ENCODE measurements at regions not wholly inside any gene's neighbourhood (a gene's known extent, or its start where the extent isn't known, plus 50 kb on each side); places are given as distances from the start of the nearest gene placed in this dataset.

DNA sequence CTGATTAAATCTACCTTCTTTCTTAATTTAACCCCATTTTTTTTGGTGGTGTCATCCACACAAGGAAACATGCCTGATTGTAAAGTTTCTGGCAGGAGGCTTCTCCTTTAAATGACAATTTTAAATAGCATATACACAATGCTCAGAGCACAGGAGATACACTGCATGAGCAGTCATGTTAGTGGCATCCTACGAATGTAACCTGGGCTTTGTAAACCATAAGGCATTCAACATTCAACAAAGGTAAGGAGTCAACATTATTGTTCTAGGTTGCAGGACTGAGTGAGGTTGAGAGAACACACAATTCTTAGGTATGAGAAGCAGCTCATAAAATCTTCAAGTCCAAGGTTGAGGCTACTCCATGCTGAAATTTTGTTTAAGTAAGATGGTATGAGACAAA is 266.6 kb upstream of the SIX2 start:
- peaks cover 2% of the 10 kb centered on the region for H3K27me3 Mint-ChIP-seq (ENCODE audit: unreplicated experiment)
- H3K4me1 Mint-ChIP-seq (ENCODE audit: low read depth, unreplicated experiment): peaks cover 16% of the 10 kb centered on the region
- H3K9me3 Mint-ChIP-seq (ENCODE audit: unreplicated experiment): peaks cover 4% of the 10 kb centered on the region
- H3K4me3 Mint-ChIP-seq (ENCODE audit: unreplicated experiment): no peak overlapping the region
- H3K36me3 Mint-ChIP-seq (ENCODE audit: unreplicated experiment): no peaks in the 10 kb centered on the region
- no peak overlapping the region for H3K27ac Mint-ChIP-seq (ENCODE audit: unreplicated experiment)
- TF ChIP-seq, protein P1, sequence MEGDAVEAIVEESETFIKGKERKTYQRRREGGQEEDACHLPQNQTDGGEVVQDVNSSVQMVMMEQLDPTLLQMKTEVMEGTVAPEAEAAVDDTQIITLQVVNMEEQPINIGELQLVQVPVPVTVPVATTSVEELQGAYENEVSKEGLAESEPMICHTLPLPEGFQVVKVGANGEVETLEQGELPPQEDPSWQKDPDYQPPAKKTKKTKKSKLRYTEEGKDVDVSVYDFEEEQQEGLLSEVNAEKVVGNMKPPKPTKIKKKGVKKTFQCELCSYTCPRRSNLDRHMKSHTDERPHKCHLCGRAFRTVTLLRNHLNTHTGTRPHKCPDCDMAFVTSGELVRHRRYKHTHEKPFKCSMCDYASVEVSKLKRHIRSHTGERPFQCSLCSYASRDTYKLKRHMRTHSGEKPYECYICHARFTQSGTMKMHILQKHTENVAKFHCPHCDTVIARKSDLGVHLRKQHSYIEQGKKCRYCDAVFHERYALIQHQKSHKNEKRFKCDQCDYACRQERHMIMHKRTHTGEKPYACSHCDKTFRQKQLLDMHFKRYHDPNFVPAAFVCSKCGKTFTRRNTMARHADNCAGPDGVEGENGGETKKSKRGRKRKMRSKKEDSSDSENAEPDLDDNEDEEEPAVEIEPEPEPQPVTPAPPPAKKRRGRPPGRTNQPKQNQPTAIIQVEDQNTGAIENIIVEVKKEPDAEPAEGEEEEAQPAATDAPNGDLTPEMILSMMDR (IDR thresholded peaks at IDR 0.05; ENCODE audit: partially characterized antibody, unreplicated experiment): no peak
- no peak for DNase-seq

DNA sequence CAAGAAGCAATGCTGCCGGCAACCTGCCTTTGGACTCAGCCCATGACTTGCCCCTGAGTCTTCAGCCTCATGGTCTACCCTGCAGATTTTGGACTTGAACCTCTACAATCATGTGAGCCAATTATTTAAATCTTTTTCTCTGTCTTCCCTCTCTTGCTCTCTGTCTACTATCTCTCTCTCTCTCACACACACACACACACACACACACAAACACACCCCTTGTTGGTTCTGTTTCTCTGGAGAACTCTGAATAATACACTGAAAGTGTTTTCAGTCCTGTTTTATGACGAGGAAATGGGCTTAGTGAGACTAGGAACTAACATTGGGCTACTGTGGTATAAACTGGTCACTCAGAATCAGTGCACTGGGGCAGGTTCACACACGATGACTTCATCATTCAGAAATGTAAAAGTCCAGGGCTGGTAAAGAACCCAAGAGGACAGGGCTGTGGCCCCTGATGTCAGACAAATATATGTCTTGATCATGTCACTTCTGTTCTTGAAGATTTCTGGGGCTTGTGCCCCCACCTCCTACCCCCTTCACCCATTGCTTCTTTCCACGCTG is 266.1 kb upstream of the SIX2 start:
- Mint-ChIP-seq H3K36me3 (ENCODE audit: unreplicated experiment) (no peaks in the 10 kb centered on the region), H3K4me1 (ENCODE audit: low read depth, unreplicated experiment) (peaks cover 16% of the 10 kb centered on the region), H3K9me3 (ENCODE audit: unreplicated experiment) (peaks cover 4% of the 10 kb centered on the region), H3K27ac (ENCODE audit: unreplicated experiment) (no peak overlapping the region), H3K4me3 (ENCODE audit: unreplicated experiment) (no peak overlapping the region), H3K27me3 (ENCODE audit: unreplicated experiment) (peaks cover 2% of the 10 kb centered on the region)
- DNase-seq: no peak
- TF ChIP-seq, protein P1 (IDR thresholded peaks at IDR 0.05; ENCODE audit: partially characterized antibody, unreplicated experiment): no peak

DNA sequence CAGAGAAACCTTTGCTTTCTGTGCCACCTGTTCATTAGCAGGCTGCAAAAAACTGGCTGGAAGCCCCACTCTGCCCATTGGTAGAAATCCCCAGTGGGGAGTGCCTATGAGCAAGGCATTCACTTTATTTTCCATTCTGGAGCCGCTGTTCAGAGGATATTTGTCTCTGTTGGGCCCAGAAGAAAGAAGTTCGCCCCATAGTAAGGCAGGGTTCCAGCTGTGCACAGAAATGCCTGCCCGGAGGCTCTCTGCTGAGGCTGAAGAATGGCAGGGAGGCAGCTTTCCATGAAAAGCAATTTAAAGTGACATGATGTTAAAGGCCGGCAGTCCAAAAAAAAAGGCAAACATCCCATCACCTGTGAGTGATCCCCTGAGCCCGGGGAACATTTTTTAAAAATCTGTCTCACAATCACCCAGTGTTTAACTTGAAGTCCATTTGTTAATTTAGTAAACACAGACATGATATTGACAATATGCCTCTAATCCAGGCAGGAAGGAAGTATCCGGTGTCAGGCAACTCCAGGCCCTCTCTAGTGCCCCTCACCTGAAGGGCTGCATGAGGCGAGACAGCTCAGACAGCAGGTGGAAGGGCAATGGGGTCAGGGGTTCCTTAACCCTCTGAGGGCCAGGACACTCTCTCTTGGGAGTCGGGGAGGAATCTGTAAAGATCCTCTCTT is 265.1 kb upstream of the SIX2 start:
- Mint-ChIP-seq H3K9me3 (ENCODE audit: unreplicated experiment) (peaks cover 4% of the 10 kb centered on the region), H3K4me3 (ENCODE audit: unreplicated experiment) (no peak overlapping the region), H3K27ac (ENCODE audit: unreplicated experiment) (no peak overlapping the region), H3K27me3 (ENCODE audit: unreplicated experiment) (peaks cover 2% of the 10 kb centered on the region), H3K36me3 (ENCODE audit: unreplicated experiment) (no peaks in the 10 kb centered on the region), H3K4me1 (ENCODE audit: low read depth, unreplicated experiment) (peaks cover 16% of the 10 kb centered on the region)
- TF ChIP-seq, protein P1 (IDR thresholded peaks at IDR 0.05; ENCODE audit: partially characterized antibody, unreplicated experiment): no peak
- DNase-seq: no peak

DNA sequence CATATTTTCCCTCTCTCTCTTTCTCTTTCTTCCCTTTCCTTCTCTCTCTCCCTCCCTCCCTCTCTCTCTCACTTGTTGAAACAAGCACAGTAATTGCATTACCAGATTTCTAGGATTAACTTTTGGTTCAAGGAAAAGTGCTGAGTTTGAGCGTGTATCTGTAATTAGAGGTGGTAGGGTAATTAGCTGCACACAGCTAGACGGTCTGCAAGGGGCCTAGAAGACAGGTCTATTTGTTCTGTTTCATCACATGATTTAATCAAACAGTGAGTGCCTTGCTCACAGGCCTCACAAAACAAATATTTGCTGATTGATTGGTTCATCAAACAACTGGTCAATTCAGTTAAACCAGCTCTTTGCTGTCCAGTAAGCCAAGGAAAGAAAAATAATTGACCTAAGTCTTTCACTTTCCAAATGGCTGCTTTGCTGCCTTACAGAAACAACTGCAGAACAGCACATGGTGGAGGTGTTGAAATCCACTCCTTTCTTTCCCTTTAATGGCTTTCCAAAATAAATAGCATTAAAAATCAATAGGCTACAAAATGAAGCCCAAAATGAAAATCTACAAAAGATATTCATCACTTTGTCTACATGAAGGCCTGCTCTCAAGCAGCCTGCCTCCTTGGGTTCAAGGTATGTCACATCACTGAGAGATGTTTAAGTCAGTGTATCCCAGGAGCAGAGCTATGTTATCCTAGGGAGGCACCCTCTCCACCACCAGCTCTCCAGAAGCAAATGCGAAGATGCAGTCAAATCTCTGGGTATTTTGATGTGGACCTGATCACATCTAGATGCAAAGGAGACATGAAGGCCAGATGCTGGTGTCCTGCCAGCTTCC is 264.4 kb upstream of the SIX2 start:
- TF ChIP-seq, protein P1 (IDR thresholded peaks at IDR 0.05; ENCODE audit: partially characterized antibody, unreplicated experiment): no peak
- no peak overlapping the region for H3K4me3 Mint-ChIP-seq (ENCODE audit: unreplicated experiment)
- peaks cover 2% of the 10 kb centered on the region for H3K27me3 Mint-ChIP-seq (ENCODE audit: unreplicated experiment)
- peaks cover 16% of the 10 kb centered on the region for H3K4me1 Mint-ChIP-seq (ENCODE audit: low read depth, unreplicated experiment)
- no peak for DNase-seq
- H3K9me3 Mint-ChIP-seq (ENCODE audit: unreplicated experiment): peaks cover 4% of the 10 kb centered on the region
- H3K27ac Mint-ChIP-seq (ENCODE audit: unreplicated experiment): no peak overlapping the region
- no peaks in the 10 kb centered on the region for H3K36me3 Mint-ChIP-seq (ENCODE audit: unreplicated experiment)
